ENCODE measurements at regions not wholly inside any gene's neighbourhood (a gene's known extent, or its start where the extent isn't known, plus 50 kb on each side); places are given as distances from the start of the nearest gene placed in this dataset.
"Not testable (repeated sequence)": the region's sequence is repeated elsewhere in the genome, so short reads cannot be mapped to it uniquely, and the experiment has no call there.

DNA sequence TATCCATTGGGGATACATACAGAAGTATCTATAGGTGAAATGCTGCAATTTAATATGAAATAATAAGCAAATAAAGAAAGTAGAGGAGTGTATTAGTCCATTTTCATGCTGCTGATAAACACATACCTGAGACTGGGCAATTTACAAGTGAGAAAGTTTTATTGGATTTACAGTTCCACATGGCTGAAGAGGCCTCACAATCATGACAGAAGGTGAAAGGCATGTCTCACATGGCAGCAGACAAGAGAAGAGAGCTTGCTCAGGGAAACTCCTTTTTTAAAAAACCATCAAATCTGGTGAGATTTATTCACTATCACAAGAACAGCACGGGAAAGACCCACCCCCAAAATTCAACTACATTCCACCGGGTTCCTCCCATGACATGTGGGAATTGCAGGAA is 82.8 kb upstream of the TRIM24 start:
- DNase-seq: no peak

DNA sequence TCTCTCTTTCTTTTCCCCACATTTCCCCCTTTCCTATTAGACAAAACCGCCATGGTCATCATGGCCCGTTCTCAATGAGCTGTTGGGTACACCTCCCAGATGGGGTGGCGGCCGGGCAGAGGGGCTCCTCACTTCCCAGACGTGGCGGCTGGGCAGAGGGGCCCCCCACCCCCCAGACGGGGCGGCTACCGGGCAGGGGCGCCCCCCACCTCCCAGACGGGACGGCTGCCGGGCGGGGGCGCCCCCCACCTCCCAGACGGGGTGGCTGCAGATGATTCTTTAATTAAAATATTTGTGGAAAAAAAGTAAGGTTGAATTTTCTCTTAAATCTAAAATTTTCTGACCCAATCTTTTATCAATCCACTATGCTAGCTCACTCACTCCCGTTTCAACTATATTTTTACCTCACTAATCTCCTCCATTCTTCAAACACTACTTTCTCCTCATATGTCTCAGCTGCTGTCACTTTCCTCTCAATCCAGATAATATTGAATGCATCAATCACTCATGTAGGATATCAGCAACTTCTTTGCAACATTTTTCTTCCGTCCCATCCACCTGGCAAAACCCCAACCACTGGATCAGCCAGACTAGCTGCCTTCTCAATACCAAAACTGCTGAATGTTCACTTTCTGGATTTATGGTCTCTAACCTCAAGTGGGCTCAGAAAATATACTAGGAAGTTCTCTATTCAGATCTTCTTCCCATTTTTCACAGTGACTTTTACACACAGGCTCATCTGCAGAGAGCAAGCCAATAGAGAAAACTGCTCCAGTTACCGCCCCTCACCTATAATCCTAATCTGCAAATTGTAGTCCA is 81.1 kb upstream of the TRIM24 start:
- no peak for DNase-seq

DNA sequence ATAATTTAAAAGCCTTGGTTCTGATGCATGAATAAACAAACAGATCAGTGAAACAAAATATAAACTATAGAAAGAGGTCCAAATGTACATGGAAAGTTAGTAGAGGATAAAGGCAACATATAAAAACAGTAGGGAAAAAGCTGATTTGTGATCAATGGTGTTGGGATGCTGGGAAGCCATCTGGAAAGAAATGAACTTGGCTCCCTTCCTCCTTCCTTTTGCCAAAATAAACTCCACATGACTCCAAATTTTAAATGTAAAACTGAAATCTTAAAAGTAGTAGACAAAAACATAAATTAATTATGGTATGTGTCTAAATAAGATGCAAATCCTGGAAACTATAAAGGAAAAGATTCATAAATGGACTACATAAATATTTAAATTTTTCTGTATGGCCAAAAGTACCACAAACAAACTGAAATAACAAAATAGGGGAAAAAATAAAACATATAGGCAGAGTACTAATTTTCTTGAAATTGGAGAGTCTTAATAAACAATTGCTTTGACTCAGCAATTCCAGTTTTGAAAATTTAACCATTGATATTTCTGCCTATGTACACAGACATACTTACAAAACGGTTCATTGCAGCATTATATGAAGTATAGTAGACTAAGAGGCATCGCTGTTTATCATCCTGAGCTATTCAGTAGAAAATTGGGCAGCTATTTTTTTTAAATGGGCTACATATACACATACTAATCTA is 77.0 kb upstream of the TRIM24 start:
- peak; percentile 5 for DNase-seq

DNA sequence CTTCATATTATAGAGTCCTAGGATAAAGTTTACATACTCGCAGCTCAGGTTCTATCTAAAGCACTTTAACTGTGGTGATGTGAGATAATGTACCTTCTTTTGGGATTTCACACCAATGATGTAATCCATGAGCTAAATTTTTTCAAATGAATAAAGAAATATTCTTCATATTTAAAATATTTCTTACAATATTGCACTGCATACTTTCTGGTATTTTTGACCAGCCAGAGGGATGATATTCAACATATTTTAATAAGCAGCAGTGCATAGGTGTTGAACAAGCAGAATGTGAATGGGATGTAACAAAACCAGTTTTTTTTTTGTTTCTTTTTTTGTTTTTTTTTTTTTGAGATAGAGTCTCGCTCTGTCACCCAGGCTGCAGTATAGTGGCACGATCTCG is 73.2 kb upstream of the TRIM24 start:
- no peak for DNase-seq

DNA sequence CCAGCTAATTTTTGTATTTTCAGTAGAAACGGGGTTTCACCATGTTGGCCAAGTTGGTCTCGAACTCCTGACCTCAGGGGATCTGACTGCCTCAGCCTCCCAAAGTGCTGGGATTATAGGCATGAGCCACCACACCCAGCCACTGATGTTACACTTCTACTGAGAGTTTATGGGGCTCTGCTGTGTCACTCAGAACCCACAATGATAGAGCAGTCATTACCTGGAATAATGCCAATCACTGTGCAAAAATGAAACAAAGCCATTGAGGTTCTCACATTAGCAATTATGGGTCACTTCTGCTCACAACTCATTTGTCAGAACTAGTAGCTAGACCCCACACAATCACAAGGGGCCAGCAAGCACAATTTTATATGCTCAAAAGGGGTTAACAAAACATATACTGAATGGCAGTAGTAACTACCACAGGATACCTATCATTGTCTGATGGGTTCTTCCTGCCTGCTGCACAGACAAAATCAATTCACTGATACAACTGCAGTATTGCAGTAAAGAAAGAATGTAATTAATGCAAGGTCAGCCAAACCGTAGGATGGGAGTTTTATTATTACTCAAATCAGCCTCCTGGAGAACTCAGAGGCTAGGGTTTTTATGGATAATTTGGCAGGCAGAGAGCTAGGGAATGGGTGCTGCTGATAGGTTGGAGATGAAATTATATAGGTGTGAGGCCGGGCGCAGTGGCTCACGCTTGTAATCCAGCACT is 72.1 kb upstream of the TRIM24 start:
- DNase-seq: no peak

DNA sequence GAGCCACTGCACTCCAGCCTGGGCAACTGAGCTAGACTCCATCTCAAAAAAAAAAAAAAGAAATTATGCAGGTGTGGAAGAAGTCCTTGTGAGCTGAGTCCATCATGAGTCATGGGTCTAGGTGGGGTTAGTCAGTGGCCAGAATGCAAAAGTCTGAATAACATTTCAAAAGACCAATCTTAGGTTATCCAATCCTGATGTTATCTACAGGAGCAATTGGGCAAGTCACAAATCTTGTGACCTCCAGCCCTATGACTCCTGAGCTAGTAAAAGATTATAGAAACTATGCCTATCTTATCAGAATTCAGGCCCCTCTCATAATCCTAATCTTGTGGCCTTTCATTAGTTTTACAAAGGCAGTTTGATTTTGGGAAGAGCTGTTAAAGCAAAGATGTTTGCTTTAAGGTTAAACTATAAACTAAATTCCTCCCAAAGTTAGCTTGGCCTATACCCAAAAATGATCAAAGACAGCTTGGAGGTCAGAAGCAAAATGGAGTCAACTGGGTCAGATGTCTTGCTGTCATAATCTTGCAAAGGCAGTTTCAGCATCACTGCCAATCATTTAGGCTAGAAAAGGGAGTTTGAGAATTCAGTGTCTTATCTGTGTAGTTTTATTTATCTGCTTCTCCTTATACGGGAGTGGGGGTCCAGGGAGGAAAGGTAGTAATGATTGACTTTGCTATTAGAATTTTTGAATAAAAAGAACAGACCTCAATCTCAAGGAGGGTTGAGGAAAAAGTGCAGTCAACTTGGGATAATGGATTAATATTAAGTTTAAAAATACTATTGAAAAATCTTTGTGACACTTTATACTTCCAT is 71.2 kb upstream of the TRIM24 start:
- DNase-seq: no peak

DNA sequence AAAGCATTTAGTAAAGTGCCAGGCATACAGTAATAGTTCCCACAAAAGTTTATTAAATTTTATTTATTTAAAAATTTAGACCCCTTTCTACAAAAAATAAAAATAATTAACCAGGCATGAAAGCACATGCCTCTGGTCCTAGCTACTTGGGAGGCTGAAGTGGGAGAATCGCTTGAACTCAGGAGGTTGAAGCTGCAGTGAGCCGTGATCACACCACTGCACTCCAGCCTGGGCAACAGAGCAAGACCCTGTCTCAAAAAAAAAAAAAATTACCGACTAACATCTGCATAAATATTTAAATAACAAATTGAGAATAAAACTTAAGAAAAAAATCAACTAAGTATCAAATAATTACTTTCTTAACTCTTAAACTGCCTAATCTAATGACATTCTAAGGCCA is 64.3 kb upstream of the TRIM24 start:
- DNase-seq: no peak

DNA sequence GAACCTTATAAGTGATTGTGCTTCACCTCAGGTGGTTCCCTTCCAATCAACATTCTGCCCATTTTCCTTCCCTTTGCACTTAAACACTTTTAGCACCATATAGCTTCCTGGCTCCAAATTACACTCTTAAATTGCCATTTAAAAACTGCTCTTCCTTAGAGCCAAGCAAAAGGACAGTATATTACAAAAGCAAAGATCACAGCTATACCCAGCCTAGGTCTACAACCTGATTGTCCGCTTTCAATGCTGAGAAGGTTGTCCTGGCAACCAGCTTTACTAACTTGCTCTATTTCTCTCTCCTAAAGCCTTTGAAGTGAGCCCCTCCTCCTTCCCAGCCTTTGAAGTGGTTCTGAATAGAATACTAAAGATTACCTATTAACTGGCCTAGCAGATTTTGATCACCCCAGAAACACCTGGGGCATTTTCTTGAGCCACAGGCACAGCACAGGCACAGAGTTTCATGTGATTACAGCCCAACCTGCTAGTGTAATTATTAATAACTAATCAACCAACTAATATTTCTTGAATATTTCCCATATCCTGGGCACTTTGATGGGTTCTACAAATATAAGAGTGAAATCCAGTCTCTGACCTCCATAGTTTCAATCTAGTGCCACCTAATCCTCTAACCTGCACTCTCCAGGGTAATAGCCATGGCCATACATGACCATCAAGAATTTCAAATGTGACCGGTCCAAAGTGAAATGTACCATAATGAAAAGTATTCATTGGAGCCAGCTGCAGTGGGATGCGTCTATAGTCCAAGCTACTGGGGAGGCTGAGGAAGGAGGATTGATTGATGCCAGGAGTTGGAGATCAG is 63.6 kb upstream of the TRIM24 start:
- DNase-seq: no peak

DNA sequence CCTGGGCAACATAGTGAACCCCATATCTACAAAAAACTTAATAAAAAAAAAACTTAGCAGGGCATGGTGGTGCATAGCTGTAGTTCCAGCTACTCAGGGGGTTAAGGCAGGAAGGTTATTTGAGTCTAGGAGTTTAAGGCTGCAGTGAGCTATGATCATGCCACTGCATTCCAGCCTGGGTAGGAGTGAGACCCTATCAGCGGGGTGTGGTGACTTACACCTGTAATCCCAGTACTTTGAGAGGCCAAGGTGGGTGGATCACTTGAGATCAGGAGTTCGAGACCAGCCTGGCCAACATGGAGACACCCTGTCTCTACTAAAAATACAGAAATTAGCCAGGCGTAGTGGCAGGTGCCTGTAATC is 63.0 kb upstream of the TRIM24 start:
- not testable (repeated sequence) for DNase-seq

DNA sequence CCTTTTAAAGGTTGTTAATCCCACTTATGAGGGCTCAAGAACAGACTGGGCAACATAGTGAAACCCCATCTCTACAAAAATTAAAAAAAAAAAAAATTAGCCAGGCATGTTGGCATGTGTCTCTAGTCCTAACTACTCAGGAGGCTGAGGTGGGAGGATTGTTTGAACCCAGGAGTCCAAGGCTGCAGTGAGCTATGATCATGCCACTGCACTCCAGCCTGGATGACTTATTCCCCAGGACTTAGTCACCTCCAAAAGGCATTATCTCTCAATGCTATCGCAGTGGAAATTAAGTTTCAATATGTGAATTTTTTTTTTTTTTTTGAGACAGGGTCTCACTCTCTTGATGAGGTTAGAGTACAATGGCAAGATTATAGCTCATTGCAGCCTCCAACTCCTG is 61.2 kb upstream of the TRIM24 start:
- DNase-seq: no peak

DNA sequence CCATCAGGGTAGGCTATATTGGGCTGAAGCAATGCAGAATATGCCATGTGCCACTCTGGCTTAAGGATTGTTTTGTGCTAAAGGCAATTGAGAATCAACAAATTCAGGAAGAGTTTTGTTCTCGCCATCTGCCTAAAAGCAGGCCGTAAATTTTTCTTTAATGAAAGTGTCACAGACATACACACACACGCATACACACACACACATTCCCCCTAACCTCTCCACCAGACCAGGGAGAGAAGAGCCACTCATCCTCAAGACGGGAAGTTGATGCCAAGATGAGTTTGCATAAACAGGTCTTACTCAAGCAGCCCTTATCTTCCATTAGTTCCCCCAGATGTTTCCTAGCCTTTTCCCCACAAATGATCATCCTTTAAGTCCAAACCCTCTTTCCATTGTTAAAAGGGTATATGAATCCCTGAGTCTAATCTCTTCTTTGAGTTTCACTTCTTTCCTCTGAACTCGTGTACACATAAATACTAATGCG is 59.6 kb upstream of the TRIM24 start:
- DNase-seq: no peak

DNA sequence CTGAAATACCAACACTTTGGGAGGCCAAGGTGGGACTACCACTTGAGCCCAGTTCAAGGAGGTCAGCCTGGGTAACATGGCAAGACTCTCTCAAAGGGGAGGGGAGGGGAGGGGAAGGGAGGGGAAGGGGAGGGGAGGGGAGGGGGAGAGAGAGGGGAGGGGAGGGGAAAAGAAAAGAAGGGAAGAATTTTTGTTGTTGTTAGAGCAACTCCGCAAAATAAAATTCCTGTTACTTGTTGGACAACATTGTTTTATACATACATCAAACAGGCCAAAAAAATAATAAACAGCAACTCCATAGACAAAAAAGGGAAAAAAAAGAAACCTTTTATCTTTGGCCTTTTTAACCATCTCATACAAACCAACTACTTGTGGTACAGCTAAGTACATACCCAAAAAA is 57.3 kb upstream of the TRIM24 start:
- no peak for DNase-seq

DNA sequence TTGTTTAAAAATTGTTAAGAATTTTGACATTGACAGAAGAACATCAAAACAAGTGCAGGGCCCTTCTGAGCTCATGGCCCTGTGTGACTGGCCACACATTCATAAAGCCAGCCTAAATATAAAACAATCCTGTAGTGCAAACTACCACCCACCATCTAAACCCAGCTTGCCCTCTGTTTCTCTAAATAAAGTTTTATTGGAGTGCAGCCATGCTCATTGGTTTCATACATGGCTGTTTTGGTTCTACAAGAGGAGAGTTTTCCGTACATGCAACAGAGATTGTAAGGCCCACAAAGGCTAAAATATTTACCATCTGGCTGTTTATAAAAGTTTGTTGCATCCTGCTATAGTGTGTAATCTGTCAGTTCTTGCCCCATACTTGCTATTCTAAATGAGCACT is 54.6 kb upstream of the TRIM24 start:
- no peak for DNase-seq

DNA sequence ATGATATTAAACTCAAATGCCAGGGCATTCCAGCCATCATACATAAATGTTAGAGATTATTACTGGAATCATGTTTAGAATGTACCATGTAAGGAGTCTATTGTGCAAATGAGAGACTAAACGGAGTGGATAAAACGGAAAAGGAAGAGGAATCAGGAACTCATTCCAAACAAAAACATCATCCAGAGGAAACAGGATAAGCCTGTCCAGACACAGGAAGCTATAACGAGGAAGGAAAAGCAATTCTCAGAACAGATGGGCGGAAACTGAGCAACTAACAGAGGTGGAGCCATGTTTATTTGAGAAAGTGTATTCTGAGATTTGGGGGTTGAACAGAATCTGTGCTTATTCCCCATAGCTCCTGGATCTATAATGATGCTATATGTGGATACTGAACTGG is 52.3 kb upstream of the TRIM24 start:
- peak; percentile 2 for DNase-seq

Data from hindlimb muscle (tissue), 1 donor.